NCI-H446 treated with DMSO at 0.1 percent for 48 hours (cell line): ENCODE measurements at regions not wholly inside any gene's neighbourhood (a gene's known extent, or its start where the extent isn't known, plus 50 kb on each side); places are given as distances from the start of the nearest gene placed in this dataset.

Experiments used
- DNase-seq: peaks from one replicate; lab custom pipeline; 2025; lab: John Stamatoyannopoulos, UW

DNA sequence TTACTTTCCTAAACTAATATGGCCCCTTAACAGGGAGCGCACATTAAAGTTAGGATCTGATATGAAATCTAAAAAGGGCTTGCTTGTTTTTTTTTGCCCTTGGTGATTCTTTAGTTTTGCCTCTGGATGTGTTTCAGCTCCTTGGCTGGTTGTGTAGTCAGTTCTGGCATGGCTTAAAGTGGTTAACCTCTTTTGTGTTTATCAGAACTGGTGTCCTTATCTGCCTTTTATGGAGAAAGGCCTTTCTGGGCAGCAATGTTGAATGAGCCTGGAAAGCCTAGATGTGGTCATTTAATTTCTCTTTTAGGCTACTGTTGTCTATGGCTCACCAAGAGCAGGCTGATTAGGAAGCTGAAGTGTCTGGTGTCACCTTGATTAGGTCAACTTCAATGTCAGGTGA, 254.5 kb upstream of the ROPN1 start:
- DNase-seq = no peak

DNA sequence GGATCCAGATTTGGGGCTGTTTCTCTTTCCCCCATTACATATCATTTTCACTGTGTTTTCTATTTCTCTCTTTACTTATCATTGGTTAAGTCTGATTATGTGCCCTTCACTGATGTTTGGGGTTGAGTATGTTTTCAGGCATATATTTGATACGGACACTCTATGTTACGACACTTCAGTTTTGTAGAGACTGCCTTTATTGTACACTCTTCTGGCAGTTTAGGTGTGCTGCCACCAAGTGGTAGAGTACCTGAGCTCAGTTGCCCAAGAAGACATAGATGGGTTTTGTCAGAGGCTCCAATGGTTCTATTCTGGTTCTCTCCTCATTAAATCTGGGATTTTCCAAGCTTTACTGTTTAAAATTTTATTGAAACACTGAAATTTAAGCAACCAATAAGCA, 255.0 kb upstream of the ROPN1 start:
- peak; percentile 12 for DNase-seq

DNA sequence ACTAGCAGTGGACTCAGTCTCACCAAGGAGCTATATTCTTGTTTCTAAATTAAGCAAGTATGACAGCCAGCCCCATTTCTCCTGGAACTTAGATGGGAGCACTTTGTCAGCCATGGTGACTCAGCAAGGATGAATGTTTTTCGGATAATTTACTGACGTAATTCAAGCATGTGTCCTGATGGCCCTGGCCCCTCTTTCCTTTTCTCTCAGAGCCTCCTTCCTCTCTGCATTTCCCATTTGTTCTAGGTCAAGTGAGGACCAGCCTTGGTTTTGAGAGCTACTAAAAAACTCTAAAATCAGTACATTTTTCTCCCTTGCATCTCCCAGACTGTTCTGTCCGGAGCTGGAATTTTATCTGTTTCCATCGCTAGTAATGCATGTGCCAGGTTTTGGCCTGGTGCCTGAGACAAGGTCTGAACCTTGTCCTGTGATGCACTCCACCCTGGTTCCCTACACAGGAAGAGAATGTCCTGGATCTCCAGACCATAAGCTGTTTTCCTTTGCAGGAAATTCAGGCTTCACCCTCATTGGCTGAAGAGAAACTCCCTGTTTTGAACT, 256.6 kb upstream of the ROPN1 start:
- no peak for DNase-seq

DNA sequence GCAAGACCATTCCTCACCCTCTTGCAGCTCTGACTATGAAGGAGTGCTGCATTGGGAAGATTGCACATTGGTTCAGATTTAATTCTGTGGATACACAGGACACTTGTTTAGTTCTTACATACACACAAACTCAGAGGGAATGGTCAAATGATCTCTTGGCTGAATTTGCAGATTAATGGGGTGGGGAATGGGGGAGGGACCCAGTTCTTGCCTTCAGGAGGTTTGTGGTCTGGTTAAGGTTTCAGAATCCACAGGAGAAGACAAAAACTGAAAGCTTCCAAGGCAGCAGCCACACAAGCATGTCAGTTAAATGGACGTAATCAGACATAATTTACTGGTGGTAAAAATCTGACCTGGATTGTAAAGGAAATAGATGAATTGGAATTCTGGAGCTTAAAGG, 257.1 kb upstream of the ROPN1 start:
- no peak for DNase-seq

DNA sequence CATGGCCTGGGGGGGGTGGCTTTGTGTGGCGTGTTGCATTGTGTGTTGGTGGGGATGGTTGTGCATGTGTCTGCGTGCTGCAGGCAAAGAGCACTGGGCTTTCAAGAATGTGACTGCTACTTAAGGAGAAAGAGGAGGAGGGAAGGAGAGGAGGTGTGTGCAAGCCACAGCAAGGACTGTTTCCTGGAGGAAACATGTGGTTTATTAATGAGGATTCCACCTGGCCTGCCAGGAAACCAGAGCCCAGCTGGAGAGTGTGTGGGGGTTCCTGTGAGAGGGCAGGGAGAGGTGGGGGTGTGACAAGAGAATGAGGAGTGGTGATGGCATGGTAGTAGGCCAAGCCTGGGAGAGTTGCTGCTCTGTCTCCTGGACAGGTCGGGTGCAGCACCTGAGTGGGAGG, 258.1 kb upstream of the ROPN1 start:
- no peak for DNase-seq

DNA sequence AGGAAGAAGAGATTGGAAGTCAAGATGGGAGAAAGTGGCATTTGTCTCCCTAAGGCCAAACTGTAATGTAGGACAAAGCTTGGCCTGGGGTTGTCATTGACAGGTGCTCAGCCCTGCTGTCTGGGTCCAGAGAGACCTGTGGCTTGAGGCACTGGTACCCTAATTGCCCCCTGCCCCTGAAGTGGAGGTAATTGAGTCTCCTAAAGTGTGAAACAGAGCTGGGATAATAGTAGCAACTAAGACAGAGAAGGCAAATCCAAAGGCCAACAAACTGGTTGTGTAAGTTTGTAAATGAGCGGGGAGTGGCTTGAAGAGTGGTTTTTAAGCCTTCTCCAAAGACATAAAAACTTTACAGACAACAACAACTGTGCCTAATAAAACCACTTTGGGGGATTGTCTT, 264.2 kb upstream of the ROPN1 start:
- no peak for DNase-seq

DNA sequence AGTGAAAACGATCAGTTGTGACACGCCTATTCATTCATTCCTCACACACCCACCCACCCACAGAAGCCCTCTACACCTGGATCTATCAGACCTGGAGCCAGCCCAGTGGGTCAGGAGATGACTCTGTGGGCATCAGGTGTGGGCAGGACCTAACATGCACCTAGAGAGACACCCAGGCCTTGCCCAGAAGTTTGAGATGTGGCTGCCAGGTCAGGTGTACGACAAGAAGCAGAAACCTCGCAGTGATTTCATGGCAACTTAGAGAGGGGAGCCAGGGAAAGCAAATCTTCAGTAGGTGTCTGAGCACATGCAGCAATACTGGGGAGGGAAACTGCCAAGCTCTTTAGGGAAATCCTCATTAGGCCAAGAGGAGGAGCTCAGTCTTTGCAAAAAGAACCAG, 264.7 kb upstream of the ROPN1 start:
- DNase-seq = no peak

DNA sequence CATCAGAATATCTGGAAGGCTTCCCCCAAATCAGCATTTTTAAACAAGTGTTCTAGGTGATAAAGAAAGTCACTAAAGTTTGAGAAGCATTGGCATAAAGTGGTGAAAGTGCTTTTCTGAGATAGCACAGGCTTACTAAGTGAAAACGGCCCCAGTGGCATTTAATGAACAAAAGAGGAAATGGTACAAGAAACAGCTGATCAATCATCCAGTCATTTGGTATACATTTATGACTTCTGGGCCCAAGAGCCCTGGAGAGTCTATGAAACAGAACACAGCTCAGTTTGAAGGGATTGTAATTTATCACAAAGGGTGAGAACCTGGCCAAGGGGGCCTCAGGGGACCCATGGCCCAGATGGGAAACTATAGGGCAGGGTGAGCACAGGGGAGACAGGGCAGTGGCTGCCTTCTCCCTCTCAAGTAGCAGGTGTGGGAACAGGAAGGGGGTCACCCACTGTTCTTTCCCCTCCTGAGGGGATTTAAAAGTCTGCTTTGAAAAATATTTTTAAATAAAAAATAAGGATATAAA, 265.5 kb upstream of the ROPN1 start:
- no peak for DNase-seq

DNA sequence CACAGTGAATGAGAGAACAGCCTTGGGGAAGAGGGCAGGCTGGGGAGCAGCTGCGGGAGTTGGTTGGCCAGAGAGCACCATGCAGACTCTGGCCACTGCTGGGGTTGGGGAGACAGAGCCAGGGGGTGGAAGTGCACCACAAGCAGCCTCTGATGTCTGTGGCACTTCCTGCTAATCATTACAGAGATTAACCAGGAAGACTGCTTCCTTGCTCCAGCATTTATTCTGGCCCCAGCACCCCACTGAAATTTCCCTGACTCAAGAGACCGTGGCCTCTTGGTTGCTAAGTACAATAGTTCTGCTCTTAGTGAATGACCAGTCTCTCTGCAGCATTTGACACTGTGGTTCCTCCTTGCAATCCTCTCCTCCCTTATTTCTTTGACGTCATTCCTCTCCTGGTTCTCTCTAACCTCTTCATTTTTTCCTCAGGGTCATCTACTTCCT, 266.2 kb upstream of the ROPN1 start:
- DNase-seq = no peak

DNA sequence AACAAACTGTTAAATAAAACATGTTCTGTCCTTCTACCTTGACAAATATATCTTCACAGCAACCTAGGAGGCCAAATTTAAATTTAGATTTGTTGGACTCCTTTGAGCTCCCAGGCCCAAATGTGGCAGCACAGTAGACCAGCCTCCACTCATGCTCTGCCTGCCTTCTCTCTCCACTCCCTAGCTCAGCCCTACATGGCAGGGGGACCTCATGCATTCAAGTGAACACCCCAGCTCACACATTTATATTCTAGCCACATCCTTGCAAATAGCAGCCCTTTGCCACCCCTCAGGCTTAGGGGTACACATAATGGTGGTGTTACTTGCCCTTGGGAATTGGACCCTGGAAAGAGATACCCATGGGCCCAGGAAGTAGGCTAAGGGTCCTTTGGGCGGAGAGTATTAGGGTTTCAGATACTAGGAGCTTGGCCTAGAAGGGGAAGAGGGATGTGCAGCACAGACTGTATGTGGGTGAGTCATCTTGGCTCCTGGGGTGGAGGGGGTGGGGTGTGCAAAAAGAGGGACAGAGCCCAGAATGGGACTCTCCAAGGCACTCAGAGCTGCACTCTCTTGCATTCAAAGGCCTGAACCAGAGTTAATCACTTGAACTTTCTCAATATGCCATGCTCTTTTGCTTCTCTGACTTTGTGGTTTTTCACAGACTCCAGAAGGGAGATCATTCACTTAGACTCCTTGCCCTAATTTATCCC, 268.4 kb upstream of the ROPN1 start:
- peak; percentile 58 for DNase-seq

DNA sequence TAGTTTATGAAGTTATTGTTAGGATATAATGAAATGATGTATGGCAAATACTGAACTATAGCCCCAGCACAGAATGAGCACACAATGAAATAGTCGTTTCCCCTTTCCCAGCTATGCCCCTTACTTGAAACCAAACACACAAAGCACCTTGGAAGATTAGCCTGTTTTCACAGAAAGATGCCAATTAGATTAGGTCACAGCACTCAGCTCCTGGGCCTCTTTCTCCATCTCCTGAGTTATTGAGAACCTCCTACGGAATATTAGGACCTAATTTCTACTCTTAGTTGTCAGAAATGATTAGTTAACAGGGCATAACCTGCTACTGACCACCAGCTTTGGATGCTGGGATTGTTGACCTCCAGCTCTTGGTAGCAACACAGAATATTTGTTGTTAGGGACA, 269.4 kb upstream of the ROPN1 start:
- no peak for DNase-seq

DNA sequence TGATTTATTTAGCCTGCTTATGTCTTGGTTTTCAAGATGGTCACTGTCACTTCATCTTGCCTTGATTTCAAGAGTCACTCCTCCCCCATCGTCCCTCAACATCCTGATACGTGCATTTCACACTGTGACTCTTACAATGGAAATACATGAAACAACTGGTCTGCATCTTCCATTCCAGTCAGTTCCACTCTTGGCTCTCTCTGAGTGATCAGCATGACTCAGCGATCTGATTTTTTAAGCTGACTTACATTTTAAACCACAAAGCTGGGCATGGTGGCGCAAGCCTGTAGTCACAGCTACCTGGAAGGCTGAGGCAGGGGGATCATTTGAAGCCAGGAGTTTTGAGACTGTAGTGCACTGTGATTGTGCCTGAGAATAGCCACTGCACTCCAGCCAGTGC, 271.2 kb upstream of the ROPN1 start:
- no peak for DNase-seq

DNA sequence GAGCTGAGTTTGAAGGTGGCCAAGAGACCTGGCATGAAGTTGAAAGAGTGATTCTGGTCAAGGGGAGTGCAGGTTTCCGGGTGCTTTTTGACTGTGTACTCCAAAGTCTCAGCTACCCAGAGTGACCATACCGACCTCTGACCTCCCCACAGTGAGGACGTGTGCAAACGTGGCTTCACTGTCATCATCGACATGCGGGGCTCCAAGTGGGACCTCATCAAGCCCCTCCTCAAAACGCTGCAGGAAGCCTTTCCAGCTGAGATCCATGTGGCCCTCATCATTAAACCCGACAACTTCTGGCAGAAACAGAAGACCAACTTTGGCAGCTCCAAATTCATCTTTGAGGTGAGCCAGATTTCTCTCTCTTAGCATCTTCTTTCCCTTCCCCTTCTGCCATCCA, 272.4 kb upstream of the ROPN1 start:
- peak; percentile 7 for DNase-seq

DNA sequence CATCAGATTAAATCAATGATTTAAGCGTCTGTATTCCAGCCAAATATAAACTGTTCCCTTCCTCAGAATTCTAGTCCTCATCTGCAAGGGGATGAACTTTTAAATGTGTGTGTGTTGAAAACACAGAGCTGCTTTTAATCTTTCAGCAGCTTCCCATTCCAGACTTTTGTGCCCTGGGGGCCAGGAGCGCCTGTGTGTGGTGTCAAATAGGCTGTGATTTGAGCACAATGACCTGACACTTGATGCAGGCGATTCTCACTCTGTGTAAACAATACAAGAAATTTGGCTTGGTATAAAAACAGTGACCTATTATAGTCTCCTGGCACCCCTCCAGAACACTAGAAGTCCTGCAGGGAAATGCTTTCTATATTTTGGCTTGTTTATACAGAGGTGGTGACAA, 274.6 kb upstream of the ROPN1 start:
- DNase-seq = peak; percentile 17

DNA sequence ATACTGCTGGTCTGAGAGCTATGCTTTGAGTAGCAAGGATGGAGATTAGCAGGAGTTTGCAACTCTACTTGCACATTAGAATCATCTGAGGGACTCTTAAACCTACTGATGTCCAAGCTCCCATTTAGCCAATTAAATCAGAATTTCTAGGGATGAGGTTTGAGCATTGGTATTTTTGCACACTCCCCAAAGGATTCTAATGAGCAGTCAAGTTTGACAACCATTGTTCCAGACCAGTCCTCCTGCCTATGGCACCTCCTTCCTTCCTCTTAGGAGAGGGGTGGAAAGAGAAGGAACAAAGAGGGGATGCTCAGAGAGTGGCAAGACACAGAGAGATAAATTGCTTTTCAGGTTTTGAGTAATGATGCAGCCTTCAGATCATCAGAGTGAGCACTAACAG, 275.5 kb upstream of the ROPN1 start:
- DNase-seq = no peak

DNA sequence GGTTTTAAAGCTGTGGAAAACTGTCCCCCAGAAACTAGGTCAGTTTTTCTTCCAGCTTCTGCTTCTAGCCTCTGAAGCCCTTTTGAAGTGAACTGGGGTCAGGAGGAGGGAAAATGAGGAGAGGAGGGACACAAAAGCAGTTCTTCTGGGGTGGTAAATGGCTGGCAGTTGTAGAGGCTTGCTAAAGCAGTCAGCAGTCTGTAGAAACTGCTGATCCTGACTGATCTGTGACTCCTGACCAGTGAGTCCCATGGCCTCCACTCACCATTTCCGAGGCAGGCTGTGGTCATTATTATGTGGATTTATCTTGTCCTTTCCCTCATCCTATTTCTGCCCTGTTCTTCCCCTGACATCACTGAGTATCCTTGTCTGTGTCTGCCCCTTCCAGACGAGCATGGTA, 276.4 kb upstream of the ROPN1 start:
- DNase-seq = no peak

DNA sequence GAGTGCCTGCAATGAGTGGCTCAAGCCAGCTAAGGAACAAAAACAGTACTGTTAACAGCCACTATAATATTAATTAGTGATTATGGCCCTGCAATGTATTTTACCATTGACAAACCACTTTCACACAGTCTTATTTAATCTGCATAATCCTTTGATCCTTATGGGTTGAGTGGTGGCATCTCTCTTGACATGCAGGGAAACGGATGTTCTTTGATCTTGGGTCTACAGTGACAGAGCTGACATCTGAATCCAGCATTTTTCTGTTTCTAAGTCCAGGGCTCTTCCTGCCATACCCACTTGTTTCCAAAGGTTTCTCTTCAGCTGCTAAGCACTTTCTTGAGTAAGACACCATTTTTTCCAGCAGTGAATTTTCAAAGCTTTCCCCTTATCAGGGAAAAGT, 277.7 kb upstream of the ROPN1 start:
- no peak for DNase-seq

DNA sequence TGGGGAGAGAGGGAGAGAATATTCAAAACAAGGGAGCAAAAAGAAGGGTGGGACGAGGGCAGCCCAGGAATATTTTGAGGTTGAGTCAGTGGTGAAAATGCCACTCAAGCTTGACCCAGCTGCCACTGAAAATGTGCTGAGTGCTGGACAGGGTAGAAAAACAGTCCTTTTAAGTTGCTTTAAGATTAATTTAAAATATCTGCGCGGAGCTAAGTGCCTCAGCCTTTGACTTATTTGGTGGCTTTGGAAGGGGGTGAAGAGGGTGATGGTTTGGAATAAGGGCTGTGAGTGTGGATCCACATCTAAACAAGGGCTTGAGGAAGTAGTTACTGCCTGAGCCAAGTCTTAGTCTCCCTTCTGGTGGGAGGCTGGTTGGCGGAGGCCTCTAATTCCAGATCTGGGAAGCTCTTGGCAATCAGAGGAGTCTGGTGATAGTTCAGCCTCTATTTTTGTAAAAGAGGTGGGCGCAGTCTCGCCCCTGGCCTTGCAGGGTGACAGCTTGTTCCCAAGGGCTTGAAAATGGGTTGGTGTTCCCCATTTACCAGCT, 280.8 kb upstream of the ROPN1 start:
- DNase-seq = peak; percentile 14

DNA sequence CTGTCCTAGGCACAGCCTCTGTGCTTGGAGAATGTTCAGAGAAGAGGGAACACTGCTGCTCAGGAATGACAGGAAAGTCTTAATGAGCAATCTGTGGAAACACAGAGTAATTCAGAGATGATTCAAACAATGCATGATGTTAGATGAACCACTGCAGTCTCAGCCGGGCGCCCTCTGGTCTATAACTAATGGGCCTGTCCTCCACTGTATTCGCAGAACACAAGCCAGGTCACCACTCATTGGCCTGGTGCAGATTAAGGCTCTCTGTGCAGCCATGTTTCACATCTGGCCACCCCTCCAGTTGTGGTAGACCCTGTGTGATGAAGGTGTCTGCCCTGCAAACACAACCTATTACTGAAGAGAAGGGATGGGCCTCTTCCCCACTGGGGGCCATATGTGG, 281.7 kb upstream of the ROPN1 start:
- no peak for DNase-seq

DNA sequence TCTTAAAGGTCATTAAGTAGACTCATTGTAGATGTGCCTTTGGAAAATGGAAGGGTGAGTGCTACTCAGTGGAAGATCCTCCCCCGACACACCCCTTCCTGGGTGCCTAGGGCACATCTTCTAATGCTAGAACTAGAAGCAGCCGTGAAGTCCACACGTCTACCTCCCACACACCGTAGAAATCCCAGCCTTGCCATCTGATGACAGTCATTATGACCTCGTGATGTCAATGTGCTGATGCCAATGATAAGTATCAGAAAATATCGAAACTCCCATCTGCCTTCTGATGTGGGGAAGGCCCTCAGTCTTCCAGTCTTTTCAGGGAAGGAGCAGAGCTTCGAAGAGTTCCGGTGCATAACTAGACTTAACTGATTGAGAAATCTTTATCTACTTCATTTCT, 282.1 kb upstream of the ROPN1 start:
- no peak for DNase-seq

DNA sequence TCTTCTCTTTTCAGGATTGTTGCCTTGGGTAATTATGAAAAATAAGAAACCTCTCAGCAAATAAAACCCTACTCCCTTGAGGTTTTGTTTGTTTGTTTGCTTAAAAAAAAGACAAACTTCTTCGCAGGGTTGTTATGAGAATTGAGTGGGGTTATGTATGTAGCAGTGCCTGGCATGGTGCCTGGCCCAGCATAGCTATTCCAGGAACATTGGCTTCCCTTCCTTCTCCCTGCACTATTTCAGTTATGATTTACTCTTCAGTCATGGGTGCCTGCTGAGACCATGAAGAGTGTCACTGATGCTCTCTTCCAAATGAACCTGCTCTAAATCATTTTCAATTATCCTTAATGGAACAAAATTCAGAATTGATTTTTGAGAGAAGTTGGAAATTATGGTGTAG, 283.5 kb upstream of the ROPN1 start:
- no peak for DNase-seq

DNA sequence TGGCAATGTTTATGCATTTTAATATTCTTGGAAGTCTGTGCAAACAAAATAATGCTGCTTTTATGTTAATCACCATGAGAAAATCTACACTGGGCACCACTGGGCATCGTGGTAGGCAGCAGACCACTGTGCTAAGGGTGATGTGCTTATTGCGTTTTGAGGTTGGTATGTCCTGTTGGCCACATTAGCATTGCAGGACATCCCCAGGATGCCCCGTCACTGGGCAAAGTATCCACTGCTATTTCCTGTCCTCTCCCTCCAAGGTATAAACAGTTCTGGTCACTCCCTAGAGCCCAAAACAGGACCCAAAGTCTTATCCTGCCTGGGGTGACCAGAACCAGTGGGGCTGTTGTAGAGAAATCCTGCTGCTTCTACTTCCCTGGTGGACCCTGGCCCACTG, 284.2 kb upstream of the ROPN1 start:
- DNase-seq = no peak

DNA sequence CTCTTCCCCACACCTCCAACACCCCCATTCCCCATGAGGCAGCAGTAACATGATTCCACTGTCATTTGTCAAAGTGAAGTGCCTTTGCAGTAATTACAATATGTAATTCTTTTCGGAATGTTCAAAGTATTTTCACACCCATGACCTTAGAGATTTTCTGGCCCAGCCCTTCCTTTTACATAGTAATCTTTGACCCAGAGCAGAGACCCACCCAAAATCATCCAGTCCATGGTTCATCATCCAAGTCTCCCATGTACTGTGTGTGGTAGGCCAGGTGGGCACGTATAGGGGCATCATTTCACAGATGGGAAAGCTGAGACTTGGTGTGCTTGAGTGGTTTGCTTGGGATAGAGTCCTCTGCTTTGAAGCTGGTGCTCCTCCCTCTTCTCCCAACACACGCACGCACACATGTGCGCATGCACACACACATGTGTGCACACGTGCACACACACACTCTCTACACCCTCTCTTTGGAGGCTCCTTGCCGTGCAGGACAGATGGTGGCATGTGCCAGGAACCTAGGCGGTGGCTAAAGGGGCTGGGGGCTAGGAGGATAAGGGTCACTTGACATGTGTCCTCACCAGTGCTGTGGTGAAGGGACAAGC, 284.7 kb upstream of the ROPN1 start:
- DNase-seq = no peak
